ENCODE measurements at regions not wholly inside any gene's neighbourhood (a gene's known extent, or its start where the extent isn't known, plus 50 kb on each side); places are given as distances from the start of the nearest gene placed in this dataset.
"Not testable (repeated sequence)": the region's sequence is repeated elsewhere in the genome, so short reads cannot be mapped to it uniquely, and the experiment has no call there.

DNA sequence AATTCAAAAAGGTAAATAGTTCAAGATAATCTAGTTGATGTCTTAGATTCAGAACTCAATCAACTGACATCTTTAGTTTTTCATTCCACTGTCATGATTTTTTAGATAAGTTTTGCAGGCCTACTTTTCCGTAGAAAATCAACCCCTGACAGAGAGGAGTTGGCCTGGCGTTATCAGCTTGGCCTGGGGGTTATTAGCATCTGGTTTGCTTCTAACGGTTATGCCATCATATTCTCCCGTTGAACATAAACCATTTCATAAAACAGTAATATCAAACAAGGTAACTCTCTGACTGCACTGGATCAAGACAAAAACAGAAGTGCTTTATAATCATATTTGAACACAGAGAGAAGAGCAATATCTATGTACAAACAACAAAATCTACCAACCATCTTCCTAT, 130.8 kb upstream of the PCDH20 start:
- TF ChIP-seq POLR2A (IDR thresholded peaks at IDR 0.05) (no peak), POLR2AphosphoS5 (IDR thresholded peaks at IDR 0.05) (no peak)
- TF ChIP-seq, protein P1, sequence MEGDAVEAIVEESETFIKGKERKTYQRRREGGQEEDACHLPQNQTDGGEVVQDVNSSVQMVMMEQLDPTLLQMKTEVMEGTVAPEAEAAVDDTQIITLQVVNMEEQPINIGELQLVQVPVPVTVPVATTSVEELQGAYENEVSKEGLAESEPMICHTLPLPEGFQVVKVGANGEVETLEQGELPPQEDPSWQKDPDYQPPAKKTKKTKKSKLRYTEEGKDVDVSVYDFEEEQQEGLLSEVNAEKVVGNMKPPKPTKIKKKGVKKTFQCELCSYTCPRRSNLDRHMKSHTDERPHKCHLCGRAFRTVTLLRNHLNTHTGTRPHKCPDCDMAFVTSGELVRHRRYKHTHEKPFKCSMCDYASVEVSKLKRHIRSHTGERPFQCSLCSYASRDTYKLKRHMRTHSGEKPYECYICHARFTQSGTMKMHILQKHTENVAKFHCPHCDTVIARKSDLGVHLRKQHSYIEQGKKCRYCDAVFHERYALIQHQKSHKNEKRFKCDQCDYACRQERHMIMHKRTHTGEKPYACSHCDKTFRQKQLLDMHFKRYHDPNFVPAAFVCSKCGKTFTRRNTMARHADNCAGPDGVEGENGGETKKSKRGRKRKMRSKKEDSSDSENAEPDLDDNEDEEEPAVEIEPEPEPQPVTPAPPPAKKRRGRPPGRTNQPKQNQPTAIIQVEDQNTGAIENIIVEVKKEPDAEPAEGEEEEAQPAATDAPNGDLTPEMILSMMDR (IDR thresholded peaks at IDR 0.05) = no peak
- H3K27me3 ChIP-seq (replicated peaks; ENCODE audit: insufficient read depth) = no peaks in the 10 kb centered on the region
- no peaks in the 10 kb centered on the region for H3K9me3 ChIP-seq
- DNase-seq (ENCODE audit: low spot score) = no peak
- H3K27ac ChIP-seq = no peak overlapping the region
- no peak overlapping the region for H3K4me3 ChIP-seq
- H3K4me1 ChIP-seq (replicated peaks) = no peaks in the 10 kb centered on the region
- H3K36me3 ChIP-seq = no peaks in the 10 kb centered on the region
- intact Hi-C loops (cut with DNase I) = no loop called here
- WGBS = 81% methylated on average over 4 of the region's 4 CpGs

- no peak for DNase-seq (ENCODE audit: low spot score)
- Histone ChIP-seq H3K9me3 (no peaks in the 10 kb centered on the region), H3K27ac (no peak overlapping the region), H3K27me3 (replicated peaks; ENCODE audit: insufficient read depth) (no peaks in the 10 kb centered on the region), H3K4me1 (replicated peaks) (no peaks in the 10 kb centered on the region), H3K4me3 (no peak overlapping the region), H3K36me3 (no peaks in the 10 kb centered on the region)
- 41% methylated on average over 1 of the region's 1 CpG for WGBS
- intact Hi-C loops (cut with DNase I) = no loop called here
- no peak for TF ChIP-seq POLR2A (IDR thresholded peaks at IDR 0.05)
- TF ChIP-seq, protein P1 (IDR thresholded peaks at IDR 0.05) = no peak
- no peak for TF ChIP-seq POLR2AphosphoS5 (IDR thresholded peaks at IDR 0.05)
Observed at GRCh38 chr13:61536433-61536832, 120.8 kb upstream of the PCDH20 start.

GRCh38 chr13:61531383-61532065, 115.9 kb upstream of the PCDH20 start:
- intact Hi-C loops (cut with DNase I) = no loop called here
- no peaks in the 10 kb centered on the region for H3K9me3 ChIP-seq
- no peaks in the 10 kb centered on the region for H3K4me1 ChIP-seq (replicated peaks)
- no peak for DNase-seq (ENCODE audit: low spot score)
- no peak overlapping the region for H3K27ac ChIP-seq
- no peaks in the 10 kb centered on the region for H3K36me3 ChIP-seq
- TF ChIP-seq, protein P1 (IDR thresholded peaks at IDR 0.05) = no peak
- TF ChIP-seq POLR2AphosphoS5 (IDR thresholded peaks at IDR 0.05) (no peak), POLR2A (IDR thresholded peaks at IDR 0.05) (no peak)
- H3K4me3 ChIP-seq = no peak overlapping the region
- 74% methylated on average over 10 of the region's 10 CpGs for WGBS
- no peaks in the 10 kb centered on the region for H3K27me3 ChIP-seq (replicated peaks; ENCODE audit: insufficient read depth)

DNA sequence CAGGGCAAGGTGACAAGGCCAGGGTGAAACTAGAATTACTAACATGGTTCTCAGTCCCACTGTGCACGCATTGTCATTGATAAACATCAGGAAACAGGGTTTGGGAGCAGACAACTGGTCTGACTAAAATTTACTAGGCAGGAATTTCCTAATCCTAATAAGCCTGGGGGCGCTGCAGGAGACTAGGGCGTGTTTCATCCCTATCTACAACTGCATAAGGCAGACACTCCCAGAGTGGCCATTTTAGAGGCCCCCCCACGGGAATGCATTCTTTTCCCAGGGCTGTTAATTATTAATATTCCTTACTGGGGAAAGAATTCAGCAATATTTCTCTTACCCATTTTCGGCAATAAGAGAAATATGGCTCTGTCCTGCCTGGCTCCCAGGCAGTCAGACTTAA, 103.6 kb upstream of the PCDH20 start:
- H3K9me3 ChIP-seq; H3K4me3 ChIP-seq; H3K27me3 ChIP-seq (replicated peaks; ENCODE audit: insufficient read depth); H3K4me1 ChIP-seq (replicated peaks); H3K36me3 ChIP-seq; DNase-seq (ENCODE audit: low spot score); H3K27ac ChIP-seq; intact Hi-C loops (cut with DNase I): not testable (repeated sequence)
- WGBS = 79% methylated on average over 5 of the region's 5 CpGs

- H3K27me3 ChIP-seq (replicated peaks; ENCODE audit: insufficient read depth) = no peaks in the 10 kb centered on the region
- no peak overlapping the region for H3K4me3 ChIP-seq
- no peaks in the 10 kb centered on the region for H3K4me1 ChIP-seq (replicated peaks)
- H3K9me3 ChIP-seq = no peaks in the 10 kb centered on the region
- H3K27ac ChIP-seq = no peak overlapping the region
- WGBS = 62% methylated on average over 2 of the region's 2 CpGs
- H3K36me3 ChIP-seq = no peaks in the 10 kb centered on the region
- TF ChIP-seq, protein P1 (IDR thresholded peaks at IDR 0.05) = no peak
- TF ChIP-seq POLR2AphosphoS5 (IDR thresholded peaks at IDR 0.05) (no peak), POLR2A (IDR thresholded peaks at IDR 0.05) (no peak)
- DNase-seq (ENCODE audit: low spot score) = no peak
- intact Hi-C loops (cut with DNase I) = no loop called here
Observed at GRCh38 chr13:61508936-61509335, 93.3 kb upstream of the PCDH20 start.

Data from prostate gland (tissue), 2 donors.